HCT116 (cell line): ENCODE measurements at regions not wholly inside any gene's neighbourhood (a gene's known extent, or its start where the extent isn't known, plus 50 kb on each side); places are given as distances from the start of the nearest gene placed in this dataset.

Experiments used
- ATAC-seq: fragments of 200-7000 bp; cut with Tn5 transposase; 2 replicates; pipeline ENCODE4 v1.9.1; 2020; ENCODE audit warnings: mild to moderate bottlenecking, moderate library complexity
- BruUV-seq: library from RNA; stranded (reverse); fragments of 400-500 nt; replicated peaks from 2 replicates; lab custom pipeline; 2021; lab: Mats Ljungman, UMichigan
- CTCF ChIA-PET: fragments of 300-600 bp; sonication (Branson Sonifier 250); formaldehyde crosslinking; loops from one replicate; lab custom pipeline; 2021; ENCODE audit warnings: antibody characterized with exemption; lab: Charles Lee
- POLR2A ChIA-PET: fragments of 300-600, 350-600 bp; sonication (Branson Sonifier 250); formaldehyde crosslinking; loops from one replicate; lab custom pipeline; 2021; ENCODE audit warnings: antibody characterized with exemption; lab: Charles Lee
- RAD21 ChIA-PET, 2 experiments: fragments of 300-600 bp; sonication (Branson Sonifier 250); formaldehyde crosslinking; loops; one replicate each; lab custom pipeline; 2023; ENCODE audit warnings: low total read pairs in 2 of 2; ENCODE audit not compliant: uncharacterized antibody in 2 of 2, unreplicated experiment in 2 of 2, low non-redundant PET in 1 of 2; lab: Charles Lee
- DNase-seq: peaks from one replicate; pipeline ENCODE4 v3.0.0-alpha.2; 2010; ENCODE audit warnings: low read depth, low spot score
- H2AFZ ChIP-seq: fragments of 200-600 bp; shearing (Covaris generic), sonication (generic); 2 replicates; pipeline ENCODE4 v1.6.1; 2017; ENCODE audit warnings: low read depth, mixed run types, mixed read lengths, antibody characterized with exemption, low read length; ENCODE audit not compliant: poor library complexity, severe bottlenecking
- H3K27ac ChIP-seq: 2 replicates; pipeline ENCODE4 v1.5.1; 2012; ENCODE audit warnings: low read depth, low read length
- H3K27me3 ChIP-seq: fragments of 200-600 bp; sonication (generic); 2 replicates; pipeline ENCODE4 v1.6.1; 2016; ENCODE audit warnings: mixed run types, low read length, mixed read lengths; ENCODE audit not compliant: insufficient read depth
- H3K36me3 ChIP-seq, 2 experiments: fragments of 200-500 bp in 1 of 2; fragments of 200-600 bp in 1 of 2; sonication (Bioruptor generic) in 1 of 2; sonication (generic) in 1 of 2; 2 replicates each; pipeline versions ENCODE4 v1.5.1 to v1.6.1; 2014 to 2016; ENCODE audit warnings: low read length in 2 of 2, inconsistent platforms in 1 of 2, mixed read lengths in 1 of 2, mixed run types in 1 of 2; ENCODE audit not compliant: insufficient read depth in 2 of 2, control insufficient read depth in 1 of 2
- H3K4me1 ChIP-seq, 2 experiments: fragments of 200-600 bp in 1 of 2; sonication (generic) in 1 of 2; 2 replicates each; pipeline versions ENCODE4 v1.5.1 to v1.6.1; 2012 to 2017; ENCODE audit warnings: low read length in 2 of 2, inconsistent platforms in 1 of 2, mild to moderate bottlenecking in 1 of 2, mixed read lengths in 1 of 2, mixed run types in 1 of 2, moderate library complexity in 1 of 2; ENCODE audit not compliant: insufficient read depth in 2 of 2, control insufficient read depth in 1 of 2
- H3K4me2 ChIP-seq: fragments of 200-600 bp; sonication (generic); 2 replicates; pipeline ENCODE4 v1.6.1; 2017; ENCODE audit warnings: mixed run types, low read length, mixed read lengths
- H3K4me3 ChIP-seq, 2 experiments: fragments of 200-600 bp in 1 of 2; sonication (generic) in 1 of 2; replicated peaks in 1 of 2; 2 replicates each; pipeline ENCODE4 v1.5.1; 2011 to 2016; ENCODE audit warnings: low read length in 2 of 2, control low read depth in 1 of 2, low read depth in 1 of 2, mild to moderate bottlenecking in 1 of 2, mixed read lengths in 1 of 2, mixed run types in 1 of 2
- H3K79me2 ChIP-seq: fragments of 200-600 bp; sonication (generic); 2 replicates; pipeline ENCODE4 v1.6.1; 2017; ENCODE audit warnings: mild to moderate bottlenecking, mixed run types, low read length, moderate library complexity, mixed read lengths; ENCODE audit not compliant: insufficient read depth
- H3K9ac ChIP-seq: fragments of 200-600 bp; sonication (generic); 2 replicates; pipeline ENCODE4 v1.6.1; 2016; ENCODE audit warnings: low read length, mixed read lengths
- H3K9me2 ChIP-seq: fragments of 200-600 bp; sonication (generic), shearing (Covaris generic); 2 replicates; pipeline ENCODE4 v1.6.1; 2017; ENCODE audit warnings: mixed run types, mild to moderate bottlenecking, moderate library complexity; ENCODE audit not compliant: insufficient read depth
- H3K9me3 ChIP-seq, 2 experiments: fragments of 200-500 bp in 1 of 2; fragments of 200-600 bp in 1 of 2; sonication (Bioruptor generic) in 1 of 2; sonication (generic) in 1 of 2; 2 replicates each; pipeline ENCODE4 v1.6.1; 2014 to 2017; ENCODE audit warnings: low read length in 2 of 2, mixed read lengths in 2 of 2, inconsistent platforms in 1 of 2, low read depth in 1 of 2, mild to moderate bottlenecking in 1 of 2, mixed run types in 1 of 2, moderate library complexity in 1 of 2; ENCODE audit not compliant: control insufficient read depth in 1 of 2, insufficient read depth in 1 of 2
- H4K20me1 ChIP-seq: fragments of 200-600 bp; sonication (generic), shearing (Covaris generic); 2 replicates; pipeline ENCODE4 v1.6.1; 2017; ENCODE audit warnings: mixed run types, mild to moderate bottlenecking, moderate library complexity; ENCODE audit not compliant: insufficient read depth
- ATF3 ChIP-seq: IDR thresholded peaks from 2 replicates; pipeline ENCODE4 v1.6.1; 2012
- ELF1 ChIP-seq: IDR thresholded peaks from 2 replicates; pipeline ENCODE4 v1.6.1; 2012; ENCODE audit warnings: low read depth, borderline replicate concordance
- EZH2 ChIP-seq: fragments of 200-600 bp; sonication (generic); IDR thresholded peaks from 2 replicates; pipeline ENCODE4 v1.6.1; 2017; ENCODE audit warnings: antibody characterized with exemption, mixed run types
- POLR2A ChIP-seq: IDR thresholded peaks from 2 replicates; pipeline ENCODE4 v1.7.0; 2011; ENCODE audit warnings: borderline replicate concordance; ENCODE audit not compliant: insufficient read depth, insufficient read length; ENCODE audit errors: extremely low read depth
- POLR2AphosphoS5 ChIP-seq: IDR thresholded peaks from 2 replicates; pipeline ENCODE4 v1.6.1; 2011; ENCODE audit warnings: mild to moderate bottlenecking, low read depth, low read length, moderate library complexity
- RAD21 ChIP-seq: IDR thresholded peaks from 2 replicates; pipeline ENCODE4 v1.6.1; 2012; ENCODE audit warnings: low read depth, mild to moderate bottlenecking
- REST ChIP-seq: IDR thresholded peaks from 2 replicates; pipeline ENCODE4 v1.6.1; 2012; ENCODE audit warnings: low read depth
- SIN3A ChIP-seq: IDR thresholded peaks from 2 replicates; pipeline ENCODE4 v1.6.1; 2012; ENCODE audit warnings: low read depth
- intact Hi-C: fragments of 100-400 bp; cut with micrococcal nuclease; formaldehyde crosslinking; loops from 2 replicates; pipeline ENCODE4 v1.10.0; 2022

- H4K20me1 ChIP-seq = no peaks in the 10 kb centered on the region
- H3K4me2 ChIP-seq = no peak overlapping the region
- RAD21 ChIA-PET = no interaction called here
- no peaks in the 10 kb centered on the region for H3K4me1 ChIP-seq
- no peak overlapping the region for H3K27ac ChIP-seq
- no peak for TF ChIP-seq REST
- no peak for TF ChIP-seq RAD21
- no peak for TF ChIP-seq EZH2
- no peak for TF ChIP-seq ELF1
- no peak for TF ChIP-seq POLR2A
- no peak for TF ChIP-seq SIN3A
- no peak for TF ChIP-seq ATF3
- TF ChIP-seq POLR2AphosphoS5 = no peak
- no TSS peak for BruUV-seq
- H3K9ac ChIP-seq = no peak overlapping the region
- CTCF ChIA-PET = no interaction called here
- H3K79me2 ChIP-seq = no peaks in the 10 kb centered on the region
- H3K36me3 ChIP-seq = no peaks in the 10 kb centered on the region
- DNase-seq (no peak), ATAC-seq (no peak)
- H3K27me3 ChIP-seq = no peaks in the 10 kb centered on the region
- no peaks in the 10 kb centered on the region for H3K9me2 ChIP-seq
- POLR2A ChIA-PET = no interaction called here
- H2AFZ ChIP-seq = no peak overlapping the region
- no peak overlapping the region for H3K4me3 ChIP-seq
- intact Hi-C loops = no loop called here
- H3K9me3 ChIP-seq = no peaks in the 10 kb centered on the region; a peak in 1 of 4 replicates
These were observed 151.3 kb upstream of the KCNIP4 start for GRCh38 chr4:22099896-22100295.
